GM19467 (cell line): ENCODE measurements at regions not wholly inside any gene's neighbourhood (a gene's known extent, or its start where the extent isn't known, plus 50 kb on each side); places are given as distances from the start of the nearest gene placed in this dataset.
"Not testable (repeated sequence)": the region's sequence is repeated elsewhere in the genome, so short reads cannot be mapped to it uniquely, and the experiment has no call there.

Experiments used
- ATAC-seq: cut with Tn5 transposase; IDR thresholded peaks from one replicate; pipeline ENCODE4 v1.9.1; 2021; ENCODE audit warnings: mild to moderate bottlenecking, moderate library complexity; ENCODE audit not compliant: unreplicated experiment

- ATAC-seq, result no peak
Observed at GRCh38 chr18:39238981-39239660, 1673.5 kb upstream of the CELF4 start.

GRCh38 chr18:39235118-39235719, 1669.6 kb upstream of the CELF4 start:
- ATAC-seq, result no peak

GRCh38 chr18:39232937-39233336, 1667.3 kb upstream of the CELF4 start:
- no peak for ATAC-seq

GRCh38 chr18:39232490-39232889, 1666.9 kb upstream of the CELF4 start:
- no peak for ATAC-seq

- ATAC-seq, result no peak
Observed at GRCh38 chr18:39230086-39230803, 1664.6 kb upstream of the CELF4 start.

- not testable (repeated sequence) for ATAC-seq
Observed at GRCh38 chr18:39227769-39228168, 1662.2 kb upstream of the CELF4 start.

GRCh38 chr18:39225373-39225772, 1659.8 kb upstream of the CELF4 start:
- ATAC-seq, result no peak

DNA sequence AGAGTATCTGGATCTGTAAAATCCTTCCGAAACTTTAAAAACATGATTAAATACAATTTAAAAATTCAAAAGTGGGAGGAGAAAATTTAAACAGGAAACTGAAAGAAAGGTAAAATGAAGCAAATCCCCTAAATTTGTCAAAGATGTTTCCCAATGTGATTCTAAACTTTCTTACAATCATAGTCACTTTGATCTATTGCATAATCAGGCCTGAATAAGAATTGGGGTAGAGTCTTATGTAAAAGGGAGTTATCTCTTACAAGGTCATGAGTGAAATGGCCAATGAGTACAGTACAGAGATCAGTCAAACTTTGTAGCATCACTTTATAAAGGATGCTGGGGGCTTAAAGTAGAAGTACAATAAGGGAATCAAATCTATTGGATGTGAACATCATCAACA, 1657.7 kb upstream of the CELF4 start:
- ATAC-seq, result no peak

DNA sequence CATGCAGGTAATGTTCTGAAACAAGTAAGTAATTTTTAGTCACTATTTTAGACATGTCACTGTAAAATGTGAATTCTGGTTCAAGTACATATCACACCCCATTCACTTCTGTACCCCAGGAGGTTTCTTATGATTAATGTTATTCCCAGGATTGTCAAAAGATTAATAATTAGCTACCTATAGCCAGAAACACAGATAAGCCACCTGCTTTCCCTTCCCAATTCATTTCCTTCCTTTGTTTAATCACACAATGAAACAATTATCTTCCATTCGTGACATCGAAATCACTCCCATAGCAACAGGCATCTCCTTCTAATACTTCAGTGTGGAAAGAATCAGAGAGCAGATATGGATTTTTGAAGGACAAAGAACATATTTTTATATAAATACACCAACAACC, 1650.3 kb upstream of the CELF4 start:
- ATAC-seq, result no peak

- ATAC-seq, result no peak
Observed at GRCh38 chr18:39211461-39211860, 1645.9 kb upstream of the CELF4 start.

- no peak for ATAC-seq
Observed at GRCh38 chr18:39209173-39209572, 1643.6 kb upstream of the CELF4 start.

DNA sequence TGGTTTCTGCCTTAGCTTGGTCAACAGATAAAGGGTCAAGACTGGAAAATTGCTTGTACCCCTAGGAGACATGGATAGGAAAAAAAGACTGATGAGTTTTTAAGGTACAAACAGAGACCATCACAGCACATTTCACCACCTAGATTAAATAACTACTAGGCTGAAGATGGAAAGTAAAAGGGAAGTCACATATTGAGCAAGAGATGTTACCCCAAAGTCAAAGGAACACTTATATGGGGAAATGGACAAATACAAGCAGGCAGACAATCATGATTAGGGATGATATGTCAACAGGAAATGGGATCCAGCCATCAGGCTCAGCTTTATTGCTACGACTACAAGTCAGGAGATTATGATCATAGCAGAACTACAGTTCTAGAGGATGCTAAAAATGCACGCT, 1643.1 kb upstream of the CELF4 start:
- ATAC-seq, result no peak

- ATAC-seq, result no peak
Observed at GRCh38 chr18:39208190-39208589, 1642.6 kb upstream of the CELF4 start.

GRCh38 chr18:39206398-39207103, 1641.0 kb upstream of the CELF4 start:
- not testable (repeated sequence) for ATAC-seq

GRCh38 chr18:39205565-39206195, 1640.1 kb upstream of the CELF4 start:
- ATAC-seq, result no peak

- ATAC-seq, result no peak
Observed at GRCh38 chr18:39200153-39200552, 1634.6 kb upstream of the CELF4 start.

DNA sequence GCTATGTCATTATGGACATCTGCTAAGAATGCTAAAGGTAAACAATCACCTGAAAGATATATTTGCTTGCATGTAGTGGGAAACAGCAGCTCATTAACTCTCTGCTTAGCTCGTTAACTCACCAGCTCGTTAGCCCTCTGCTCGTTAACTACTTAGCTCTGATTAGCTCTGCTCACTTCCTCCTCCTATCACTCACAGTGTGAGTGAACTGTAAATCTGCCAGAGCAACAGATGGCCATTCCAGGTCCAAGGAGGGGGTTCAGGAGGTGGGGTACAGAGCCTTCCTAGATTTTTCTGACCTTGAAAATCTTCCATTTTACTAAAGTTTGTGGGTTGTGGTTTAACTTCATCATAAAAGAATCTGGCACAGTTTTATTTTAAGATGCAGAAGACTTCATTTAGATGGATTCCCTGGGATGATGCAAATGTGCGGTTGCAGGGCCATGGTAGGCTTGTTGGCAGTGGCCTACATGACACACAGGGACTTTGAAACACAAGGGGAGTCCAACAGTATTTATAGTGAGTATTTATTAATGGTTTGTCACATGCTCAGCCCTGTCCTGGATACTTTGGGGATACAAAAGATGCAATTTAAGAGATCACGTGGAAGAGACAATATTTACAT, 1633.7 kb upstream of the CELF4 start:
- no peak for ATAC-seq

DNA sequence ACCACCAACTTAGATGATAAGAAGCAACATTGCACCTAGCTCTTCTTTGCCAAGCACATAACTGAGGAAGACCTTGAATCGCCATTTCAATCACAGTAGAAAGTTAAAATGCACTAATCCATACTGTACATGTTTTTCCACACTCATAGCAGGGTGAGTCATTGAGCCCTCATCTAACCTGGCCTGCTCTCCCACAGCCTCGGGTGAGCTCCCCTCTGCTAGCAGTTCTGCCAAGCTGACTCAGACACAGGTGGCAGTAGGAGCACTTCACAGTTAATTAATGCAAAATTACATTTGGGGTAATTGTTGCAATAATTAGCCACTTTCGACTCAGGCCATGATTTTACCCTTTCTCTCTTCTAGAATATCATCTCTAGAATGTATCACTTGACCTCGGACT, 1632.8 kb upstream of the CELF4 start:
- ATAC-seq, result no peak

- ATAC-seq, result no peak
Observed at GRCh38 chr18:39191931-39192330, 1626.3 kb upstream of the CELF4 start.

GRCh38 chr18:39191058-39191457, 1625.5 kb upstream of the CELF4 start:
- no peak for ATAC-seq

DNA sequence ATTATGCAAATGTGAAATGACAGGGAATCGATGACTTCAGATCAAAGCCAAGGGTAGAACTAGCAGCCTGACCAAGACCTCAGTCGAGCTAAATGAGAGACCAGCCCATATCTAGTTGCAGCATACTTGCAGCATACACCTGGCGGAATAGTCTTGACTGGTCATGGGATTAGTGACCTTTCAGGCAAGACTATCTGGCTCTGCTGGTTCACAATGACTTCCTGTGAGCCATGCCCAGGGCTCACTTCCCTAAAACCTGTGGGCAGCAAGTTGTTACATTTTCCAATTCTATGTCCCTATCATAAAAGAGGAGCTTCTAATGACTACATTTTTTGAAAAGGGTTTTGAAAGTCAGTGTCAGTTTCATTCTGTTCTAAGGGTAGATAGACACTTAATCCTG, 1624.9 kb upstream of the CELF4 start:
- ATAC-seq, result no peak
